Esophagus squamous epithelium (tissue), 5 donors: ENCODE measurements at regions not wholly inside any gene's neighbourhood (a gene's known extent, or its start where the extent isn't known, plus 50 kb on each side); places are given as distances from the start of the nearest gene placed in this dataset.
"Not testable (repeated sequence)": the region's sequence is repeated elsewhere in the genome, so short reads cannot be mapped to it uniquely, and the experiment has no call there.

Experiments
- DNase-seq: peaks from one replicate; lab custom pipeline; 2025; lab: John Stamatoyannopoulos, UW
- H3K27ac ChIP-seq, 4 donors: fragments of 200-600 bp; sonication (generic); one replicate each; pipeline ENCODE4 v1.5.1; 2016 to 2019; ENCODE audit warnings: mild to moderate bottlenecking in 1 of 4
- H3K27me3 ChIP-seq, 4 donors: fragments of 200-600 bp; sonication (generic); 1 replicate in 3 of 4; 2 replicates in 1 of 4; pipeline versions ENCODE4 v1.5.1 to v1.6.0; 2017 to 2021; ENCODE audit warnings: antibody characterized with exemption in 1 of 4
- H3K36me3 ChIP-seq, 3 donors: fragments of 200-600 bp; sonication (generic); one replicate each; pipeline ENCODE4 v1.5.1; 2016 to 2019
- H3K4me1 ChIP-seq, 3 donors: fragments of 200-600 bp; sonication (generic); one replicate each; pipeline ENCODE4 v1.5.1; 2017 to 2019
- H3K4me3 ChIP-seq, 4 donors: fragments of 200-600 bp; sonication (generic); 1 replicate in 3 of 4; 2 replicates in 1 of 4; pipeline ENCODE4 v1.5.1; 2016 to 2019; ENCODE audit warnings: mild to moderate bottlenecking in 2 of 4, moderate library complexity in 1 of 4
- H3K9me3 ChIP-seq, 3 donors: fragments of 200-600 bp; sonication (generic); one replicate each; pipeline ENCODE4 v1.5.1; 2016 to 2019
- CTCF ChIP-seq, 6 experiments: fragments of 450-650 bp in 4 of 6; fragments of 200-600 bp in 2 of 6; sonication (generic) in 2 of 6; IDR thresholded peaks; one replicate each; pipeline ENCODE4 v1.5.1; 2016 to 2019; ENCODE audit warnings: antibody characterized with exemption in 6 of 6, mild to moderate bottlenecking in 4 of 6, moderate library complexity in 4 of 6
- POLR2A ChIP-seq, 4 donors: fragments of 450-650 bp; IDR thresholded peaks; one replicate each; pipeline ENCODE4 v1.6.1; 2017; ENCODE audit warnings: antibody characterized with exemption in 4 of 4, mild to moderate bottlenecking in 4 of 4, moderate library complexity in 3 of 4
- WGBS, 2 donors: methylation state at CpG; one replicate each; pipeline ENCODE4 v1.1.5; 2018; 5-methylcytosine and 5-hydroxymethylcytosine counted together
- intact Hi-C: fragments of 100-400 bp; cut with DNase I; formaldehyde crosslinking; loops from one replicate; pipeline ENCODE4 v1.15.0; 2022
- donor health status: DM: yes; HTN: yes; CAD: no.

GRCh38 chr6:20338156-20338555 lies 63.5 kb upstream of the E2F3 start:
- H3K27ac ChIP-seq: no peak overlapping the region
- peaks cover 0 to 10% (median 0%) of the 10 kb centered on the region in 3 donors for H3K4me1 ChIP-seq
- peaks cover 0 to 10% (median 0%) of the 10 kb centered on the region in 4 donors for H3K27me3 ChIP-seq
- no peaks in the 10 kb centered on the region for H3K9me3 ChIP-seq
- no peak for DNase-seq
- 86 to 87% methylated on average over 2 of the region's 2 CpGs for WGBS, 2 donors
- TF ChIP-seq CTCF (IDR thresholded peaks at IDR 0.05) (no peak), POLR2A (IDR thresholded peaks at IDR 0.05) (no peak)
- no peaks in the 10 kb centered on the region for H3K36me3 ChIP-seq
- intact Hi-C loops: no loop called here
- H3K4me3 ChIP-seq: no peak overlapping the region

- H3K4me1 ChIP-seq: peaks cover 0 to 10% (median 0%) of the 10 kb centered on the region in 3 donors
- intact Hi-C loops: no loop called here
- no peaks in the 10 kb centered on the region for H3K36me3 ChIP-seq
- no peak overlapping the region for H3K4me3 ChIP-seq
- DNase-seq: no peak
- 77 to 82% methylated on average over 7 to 9 of the region's 9 CpGs for WGBS, 2 donors
- no peak for TF ChIP-seq POLR2A (IDR thresholded peaks at IDR 0.05)
- TF ChIP-seq CTCF (IDR thresholded peaks at IDR 0.05): no peak
- H3K9me3 ChIP-seq: no peaks in the 10 kb centered on the region
- H3K27ac ChIP-seq: no peak overlapping the region
- H3K27me3 ChIP-seq: no peaks in the 10 kb centered on the region
These were observed 61.4 kb upstream of the E2F3 start for GRCh38 chr6:20340068-20340848.

- Histone ChIP-seq H3K36me3 (no peaks in the 10 kb centered on the region), H3K9me3 (no peaks in the 10 kb centered on the region), H3K27me3 (no peaks in the 10 kb centered on the region), H3K4me3 (no peak overlapping the region), H3K27ac (no peak overlapping the region), H3K4me1 (peaks cover 0 to 5% (median 0%) of the 10 kb centered on the region in 3 donors)
- no peak for DNase-seq
- WGBS, 2 donors: 79 to 97% methylated on average over 2 of the region's 2 CpGs
- intact Hi-C loops: no loop called here
- TF ChIP-seq CTCF (IDR thresholded peaks at IDR 0.05) (no peak), POLR2A (IDR thresholded peaks at IDR 0.05) (no peak)
These were observed 60.6 kb upstream of the E2F3 start for GRCh38 chr6:20341096-20341495.

- Histone ChIP-seq H3K4me1 (peaks cover 0 to under 1% (median 0%) of the 10 kb centered on the region in 3 donors), H3K27me3 (no peaks in the 10 kb centered on the region), H3K4me3 (no peak overlapping the region), H3K27ac (no peak overlapping the region), H3K9me3 (no peaks in the 10 kb centered on the region), H3K36me3 (no peaks in the 10 kb centered on the region)
- 64 to 80% methylated on average over 1 to 4 of the region's 4 CpGs for WGBS, 2 donors
- TF ChIP-seq POLR2A (IDR thresholded peaks at IDR 0.05) (no peak), CTCF (IDR thresholded peaks at IDR 0.05) (no peak)
- intact Hi-C loops: no loop called here
- no peak for DNase-seq
These were observed 60.1 kb upstream of the E2F3 start for GRCh38 chr6:20341564-20341963.

GRCh38 chr6:20346948-20347347 lies 54.7 kb upstream of the E2F3 start:
- DNase-seq, H3K27me3 ChIP-seq, H3K36me3 ChIP-seq, H3K4me1 ChIP-seq, H3K4me3 ChIP-seq, H3K9me3 ChIP-seq, H3K27ac ChIP-seq, intact Hi-C loops: not testable (repeated sequence)
- WGBS, 2 donors: 61 to 89% methylated on average over 4 of the region's 4 CpGs
